ENCODE measurements at regions not wholly inside any gene's neighbourhood (a gene's known extent, or its start where the extent isn't known, plus 50 kb on each side); places are given as distances from the start of the nearest gene placed in this dataset.
"Not testable (repeated sequence)": the region's sequence is repeated elsewhere in the genome, so short reads cannot be mapped to it uniquely, and the experiment has no call there.

DNA sequence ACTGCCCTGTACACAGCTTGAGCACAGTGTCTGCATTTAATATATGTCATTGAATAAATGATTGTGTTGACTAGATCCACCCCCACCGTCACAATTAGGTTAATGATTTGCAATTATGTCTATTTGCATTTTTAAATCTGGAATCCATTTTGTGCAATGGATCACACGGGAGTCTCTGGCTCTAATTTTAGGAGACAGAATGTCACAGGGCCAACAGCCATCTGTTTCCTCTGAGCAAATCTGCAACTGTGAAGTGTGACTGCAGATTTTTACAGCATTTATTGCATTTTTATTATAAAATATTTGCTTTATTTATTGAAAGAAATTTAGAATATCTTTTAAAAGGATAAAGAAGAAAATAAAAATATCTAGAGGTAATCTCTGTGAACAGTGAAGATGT is 316.8 kb downstream of the HS3ST1 start:
- no peak for DNase-seq

GRCh38 chr4:11111370-11111769 is 317.3 kb downstream of the HS3ST1 start:
- DNase-seq = no peak

GRCh38 chr4:11106759-11107158 is 321.9 kb downstream of the HS3ST1 start:
- DNase-seq = no peak

GRCh38 chr4:11106190-11106589 is 322.5 kb downstream of the HS3ST1 start:
- no peak for DNase-seq

GRCh38 chr4:11105715-11106114 is 323.0 kb downstream of the HS3ST1 start:
- DNase-seq = no peak

DNA sequence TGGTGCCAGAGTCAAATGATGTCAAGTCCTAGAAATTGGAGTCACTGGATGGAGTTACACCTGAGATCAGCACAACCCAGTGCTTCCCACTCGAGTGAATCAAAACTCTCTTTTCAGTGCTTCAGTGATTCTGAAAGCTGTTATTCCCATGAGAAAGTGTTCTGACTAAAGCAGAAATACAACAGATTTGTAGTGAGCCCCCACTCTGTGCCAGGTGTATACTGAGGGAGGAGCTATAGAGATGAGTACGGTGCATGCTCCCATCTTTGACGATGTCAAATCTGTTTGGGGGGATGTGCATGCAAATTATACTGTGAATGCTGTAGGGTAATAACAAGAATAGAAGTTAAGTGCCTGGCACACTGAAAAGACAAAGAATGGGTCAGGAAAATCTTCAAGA is 330.2 kb downstream of the HS3ST1 start:
- DNase-seq = no peak

- DNase-seq = no peak
These were observed 331.0 kb downstream of the HS3ST1 start for GRCh38 chr4:11097725-11098124.

DNA sequence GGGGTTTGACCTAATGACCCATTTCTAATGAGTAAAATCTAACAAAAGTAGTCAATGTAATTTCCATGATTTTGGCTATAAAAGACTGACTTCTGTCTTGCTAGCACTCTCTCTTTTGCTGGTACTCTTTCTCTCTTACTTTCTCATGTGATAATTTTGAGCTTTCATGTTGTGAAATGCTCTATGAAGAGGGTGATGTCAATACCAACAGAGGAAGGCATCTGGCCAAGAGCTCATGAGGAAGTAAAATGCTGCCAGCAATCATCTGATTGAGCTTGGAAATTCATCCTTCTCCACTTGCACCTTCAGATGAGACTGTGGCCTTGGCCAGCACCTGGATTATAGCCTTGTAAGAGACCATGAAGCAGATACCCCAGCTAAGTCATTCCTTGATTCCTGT is 347.7 kb downstream of the HS3ST1 start:
- no peak for DNase-seq

DNA sequence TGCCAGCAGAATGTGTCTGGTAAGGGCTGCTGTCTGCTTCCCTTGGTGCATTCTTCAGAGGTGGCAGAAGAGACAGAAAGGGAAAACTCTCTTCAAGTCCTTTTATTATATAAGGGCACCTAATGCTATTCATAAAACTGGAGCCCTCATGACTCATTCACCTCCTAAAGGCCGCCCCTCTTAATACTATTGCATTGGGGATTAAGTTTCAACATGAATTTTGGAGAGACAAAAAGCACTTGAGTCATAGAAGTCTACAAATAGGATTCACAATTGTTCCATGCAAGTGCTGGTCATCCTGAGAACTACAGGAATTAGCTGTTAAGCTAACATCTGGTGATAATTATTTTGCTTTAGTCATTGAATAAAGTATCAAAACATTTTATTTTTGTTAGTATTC is 349.5 kb downstream of the HS3ST1 start:
- DNase-seq = no peak

DNA sequence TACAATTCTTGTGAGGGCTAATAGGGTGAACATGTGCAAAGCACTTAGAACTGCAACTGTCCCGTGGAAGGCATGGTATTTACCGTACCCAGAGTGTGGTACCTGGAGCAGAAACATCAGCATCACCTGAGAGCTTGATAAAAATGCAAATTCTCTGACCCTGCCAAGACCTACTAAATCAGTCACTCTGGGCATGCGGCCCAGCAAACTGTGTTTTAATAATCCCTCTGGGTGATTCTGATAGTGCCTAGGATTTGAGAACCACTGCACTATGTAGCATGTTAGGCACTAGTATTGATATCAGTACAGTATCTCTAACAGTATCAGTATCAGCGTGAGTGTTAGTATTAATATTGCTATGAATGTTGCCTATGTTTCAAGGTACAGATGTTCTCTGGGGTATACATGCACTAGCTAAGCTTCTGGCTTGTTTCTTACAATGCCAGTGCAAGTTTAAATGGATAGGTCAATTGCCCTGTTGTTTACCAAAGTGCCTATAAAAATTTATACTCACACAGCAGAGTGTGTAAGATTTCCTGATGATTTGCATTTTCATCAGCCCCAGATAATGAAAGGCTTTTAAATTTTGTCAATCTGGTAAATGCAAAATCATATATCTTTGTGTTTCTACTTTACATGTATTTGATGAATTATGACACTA is 354.0 kb downstream of the HS3ST1 start:
- DNase-seq = no peak

GRCh38 chr4:11073621-11074051 is 355.1 kb downstream of the HS3ST1 start:
- DNase-seq = no peak

GRCh38 chr4:11072999-11073398 is 355.7 kb downstream of the HS3ST1 start:
- DNase-seq = no peak

- DNase-seq = no peak
These were observed 356.2 kb downstream of the HS3ST1 start for GRCh38 chr4:11072463-11072862.

- DNase-seq = no peak
These were observed 357.9 kb downstream of the HS3ST1 start for GRCh38 chr4:11070813-11071212.

GRCh38 chr4:11069581-11070211 is 359.0 kb downstream of the HS3ST1 start:
- DNase-seq = no peak

GRCh38 chr4:11069083-11069482 is 359.6 kb downstream of the HS3ST1 start:
- no peak for DNase-seq

- DNase-seq = not testable (repeated sequence)
These were observed 362.1 kb downstream of the HS3ST1 start for GRCh38 chr4:11066584-11066983.

DNA sequence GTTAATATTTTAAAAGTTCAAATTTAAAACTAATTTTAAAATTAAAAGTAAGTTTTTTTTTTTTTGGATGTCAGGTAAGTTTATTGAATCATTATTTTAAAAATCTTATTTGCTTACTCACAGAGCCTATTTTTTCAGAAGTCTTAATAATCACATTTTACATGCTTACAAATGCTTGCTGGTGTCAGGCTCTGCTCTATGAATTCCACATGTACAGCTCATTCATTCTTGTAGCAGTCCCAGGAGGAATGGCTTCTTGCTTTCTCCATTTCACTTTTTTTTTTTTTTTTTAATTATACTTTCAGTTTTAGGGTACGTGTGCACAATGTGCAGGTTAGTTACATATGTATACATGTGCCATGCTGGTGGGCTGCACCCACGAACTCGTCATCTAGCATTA is 368.1 kb downstream of the HS3ST1 start:
- not testable (repeated sequence) for DNase-seq

- DNase-seq = not testable (repeated sequence)
These were observed 370.4 kb upstream of the CLNK start for GRCh38 chr4:11054937-11055336.

GRCh38 chr4:11053601-11054220 is 369.1 kb upstream of the CLNK start:
- no peak for DNase-seq

DNA sequence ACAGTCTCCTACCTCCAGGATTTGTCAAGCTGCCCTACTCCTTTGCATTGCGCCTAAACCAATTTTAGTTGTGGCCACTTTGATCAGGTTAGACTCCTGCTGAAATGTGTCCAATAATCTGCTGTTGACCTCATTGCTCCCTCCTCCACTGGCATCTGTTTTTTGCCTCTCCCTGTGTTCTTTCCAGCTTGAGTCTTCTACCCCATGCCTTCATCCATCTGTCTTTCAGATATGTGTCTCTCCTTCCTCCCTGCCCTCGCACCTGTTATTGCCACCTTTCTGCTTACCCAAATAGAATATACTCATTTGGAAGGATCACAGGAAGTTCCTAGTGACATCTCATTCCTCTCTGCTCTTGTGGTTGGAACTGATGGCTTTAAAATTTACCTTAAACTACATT is 366.6 kb upstream of the CLNK start:
- DNase-seq = no peak

DNA sequence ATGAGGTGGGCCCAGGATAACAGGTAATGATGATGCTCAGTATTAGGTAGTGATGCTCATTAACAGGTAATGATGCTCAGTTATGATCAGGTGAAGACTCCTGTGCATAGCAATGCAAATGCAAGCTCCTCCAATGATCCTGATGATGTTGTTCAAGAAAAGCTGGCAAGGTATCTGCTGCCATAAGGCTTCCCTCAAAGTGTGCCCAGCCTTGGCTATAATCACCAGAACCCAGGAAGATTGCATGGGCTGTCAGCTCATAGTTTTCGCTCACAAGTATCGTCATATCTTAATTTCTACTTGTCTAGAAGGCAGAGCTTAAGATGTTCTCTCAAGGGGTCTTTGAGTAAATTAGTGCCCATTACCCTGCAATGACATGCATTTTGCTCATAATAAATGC is 366.2 kb upstream of the CLNK start:
- no peak for DNase-seq

DNA sequence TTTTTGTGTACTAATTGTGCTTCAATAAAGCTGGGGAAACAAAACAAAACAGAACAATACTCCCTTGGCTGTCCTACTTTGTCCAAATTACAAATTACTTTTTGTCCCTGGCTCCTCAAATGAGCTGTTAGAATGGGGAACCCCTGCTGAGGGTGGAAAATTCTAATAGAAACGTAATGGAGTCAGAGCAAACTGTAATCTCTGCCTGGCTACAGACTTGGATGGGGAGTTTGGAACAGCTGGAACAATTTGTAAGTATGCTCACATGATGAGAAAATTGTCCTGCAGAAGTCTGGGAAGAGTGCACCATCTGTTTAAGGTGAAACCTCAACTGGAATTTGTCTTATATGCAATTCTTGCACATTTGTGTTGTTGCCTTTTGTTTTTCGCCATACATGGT is 364.4 kb upstream of the CLNK start:
- no peak for DNase-seq

GRCh38 chr4:11042760-11043159 is 358.2 kb upstream of the CLNK start:
- no peak for DNase-seq

All from hippocampal formation (tissue), 2 donors.